ENCODE measurements at regions not wholly inside any gene's neighbourhood (a gene's known extent, or its start where the extent isn't known, plus 50 kb on each side); places are given as distances from the start of the nearest gene placed in this dataset.

DNA sequence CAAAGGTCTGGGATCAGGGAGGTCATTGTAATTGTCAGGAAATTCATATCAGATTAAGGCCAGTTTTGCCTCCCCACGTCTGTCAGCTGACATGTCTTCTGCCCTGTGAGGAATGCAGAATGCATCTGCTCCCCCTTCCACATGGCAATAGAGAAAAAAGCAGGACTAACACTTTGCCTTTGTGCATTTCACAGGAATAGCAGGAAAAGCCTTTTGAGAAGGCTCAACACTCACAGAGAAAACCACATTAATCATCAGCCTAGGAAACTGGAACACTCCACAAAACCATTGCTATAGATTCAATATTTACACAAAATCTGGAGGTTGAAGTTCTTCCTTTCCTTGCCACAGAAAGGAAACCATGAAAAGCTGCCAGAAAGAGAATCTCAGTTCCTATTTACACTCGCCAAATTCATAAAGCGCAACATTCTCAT is 165.2 kb upstream of the HES1 start:
- no peak for DNase-seq

DNA sequence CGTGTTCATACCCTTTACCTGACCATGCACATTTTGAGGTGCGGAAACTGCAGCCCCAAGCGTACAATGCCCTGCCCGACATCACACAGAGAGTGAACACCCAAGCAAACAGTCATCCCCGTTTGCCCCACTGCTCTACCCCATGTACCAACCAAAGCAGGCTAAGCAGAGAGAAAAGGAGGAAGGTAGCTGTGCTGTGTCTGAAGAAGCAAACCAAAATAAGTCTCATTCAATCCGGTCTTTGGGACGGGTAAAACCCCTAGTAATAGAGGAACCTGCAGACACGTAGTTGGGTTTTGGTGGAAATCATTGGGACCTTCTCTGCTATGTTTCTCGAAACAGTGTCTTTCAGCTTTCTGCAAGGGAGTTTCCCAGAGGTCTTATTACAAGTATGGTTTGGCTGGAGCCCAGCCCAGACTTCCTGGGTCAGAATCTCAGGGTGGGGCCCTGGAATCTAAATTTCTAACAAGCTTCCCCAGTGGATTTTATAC is 164.6 kb upstream of the HES1 start:
- no peak for DNase-seq

DNA sequence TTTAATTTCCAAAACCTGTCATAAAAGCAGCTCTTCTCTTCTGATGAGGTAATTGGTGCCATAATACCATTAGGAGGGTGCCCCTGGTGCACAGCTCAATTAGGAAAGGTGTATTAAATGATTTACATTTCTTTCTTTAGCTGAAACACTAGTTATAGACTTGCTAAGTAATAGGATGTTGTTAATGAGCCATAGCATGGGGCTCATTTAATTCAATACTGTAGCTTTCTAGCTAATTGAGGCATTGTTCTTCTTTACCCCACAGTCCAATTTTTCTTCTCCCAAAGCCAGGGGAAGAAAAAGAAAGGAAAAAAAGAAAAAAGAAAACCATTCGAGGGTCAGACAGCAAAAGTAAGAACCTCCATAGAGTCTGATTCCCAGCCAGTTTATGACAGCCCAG is 164.0 kb upstream of the HES1 start:
- DNase-seq = no peak

DNA sequence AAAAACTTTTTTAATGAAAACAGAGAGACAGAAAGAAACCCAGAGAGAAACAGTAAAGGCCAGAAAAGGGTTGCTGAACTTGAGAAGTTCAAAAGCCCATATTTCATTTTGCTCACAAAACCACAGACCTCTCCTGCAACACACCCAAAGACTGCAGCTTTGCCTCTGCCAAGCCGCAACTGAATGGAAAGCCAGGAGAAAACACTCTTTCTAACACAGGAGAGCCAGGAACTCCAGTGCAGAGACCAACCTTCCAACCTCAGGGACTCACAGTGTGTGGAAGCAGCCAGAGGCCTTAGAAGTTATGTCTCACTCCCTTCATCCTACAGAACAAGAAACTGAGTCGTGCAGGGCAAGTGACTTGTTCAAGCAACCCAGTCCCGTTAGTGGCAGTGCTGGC is 163.1 kb upstream of the HES1 start:
- DNase-seq = no peak

DNA sequence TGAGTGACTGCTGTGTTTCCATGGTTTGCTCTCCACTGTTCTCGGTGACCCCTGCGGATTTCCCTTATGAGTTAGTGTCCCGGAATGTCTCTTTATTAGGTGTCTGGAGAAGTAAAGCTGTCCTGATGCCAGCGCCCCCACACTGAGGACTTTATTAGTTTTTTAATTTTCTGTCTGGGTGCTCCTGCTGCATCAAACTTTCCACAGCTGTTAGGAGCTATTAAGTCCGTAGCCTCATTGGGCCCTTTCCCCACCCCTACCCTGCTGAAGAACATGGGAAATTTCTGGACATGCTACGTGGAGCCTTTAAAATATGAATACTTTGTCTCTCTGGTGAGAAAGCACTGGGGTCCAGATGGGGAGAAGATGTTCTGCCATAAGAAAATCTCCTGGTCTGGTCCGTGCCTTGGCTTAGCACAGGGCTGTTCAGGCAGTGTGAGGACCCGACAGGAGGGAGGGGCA is 161.7 kb upstream of the HES1 start:
- DNase-seq = no peak

DNA sequence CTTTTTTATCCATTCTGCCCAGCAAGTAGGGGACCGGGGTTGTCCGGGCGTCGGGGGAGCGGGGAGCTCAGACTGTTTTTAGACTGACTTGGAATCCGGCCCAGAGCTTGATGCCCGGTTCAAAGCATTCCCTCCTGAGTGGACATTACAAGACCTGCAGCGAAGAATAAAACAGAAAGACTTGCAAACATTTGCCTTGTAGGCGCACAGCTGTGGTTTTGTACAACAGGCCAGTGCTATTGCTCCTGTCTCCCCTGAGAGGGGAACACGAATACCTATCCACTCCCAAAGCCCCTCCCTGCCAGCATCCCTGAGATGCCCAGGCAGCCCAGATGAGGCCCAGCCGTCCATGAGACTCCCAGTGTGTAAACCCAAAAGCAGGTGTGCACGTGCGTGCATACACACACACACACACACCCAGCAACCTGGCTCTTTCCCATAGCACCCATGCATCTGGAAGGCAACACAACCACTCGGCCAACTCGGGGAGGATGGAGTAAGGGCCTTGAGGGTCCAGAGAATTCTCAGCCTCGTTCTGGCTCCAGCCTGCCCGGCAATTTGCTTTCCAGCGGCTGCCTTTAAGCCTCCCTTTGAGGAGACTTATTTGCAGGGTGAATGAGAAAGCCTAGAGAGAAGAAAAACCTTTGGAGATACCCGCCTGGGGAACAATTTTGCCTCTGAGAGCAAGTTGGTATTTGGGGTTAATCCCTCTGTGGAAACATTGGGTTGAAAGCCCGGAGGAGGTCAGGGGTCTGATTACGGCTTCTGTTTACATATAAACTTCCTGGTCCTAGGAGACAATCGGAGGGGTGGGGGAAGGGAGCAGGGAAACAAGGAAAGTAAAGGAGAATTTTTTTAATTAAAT is 161.0 kb upstream of the HES1 start:
- no peak for DNase-seq

DNA sequence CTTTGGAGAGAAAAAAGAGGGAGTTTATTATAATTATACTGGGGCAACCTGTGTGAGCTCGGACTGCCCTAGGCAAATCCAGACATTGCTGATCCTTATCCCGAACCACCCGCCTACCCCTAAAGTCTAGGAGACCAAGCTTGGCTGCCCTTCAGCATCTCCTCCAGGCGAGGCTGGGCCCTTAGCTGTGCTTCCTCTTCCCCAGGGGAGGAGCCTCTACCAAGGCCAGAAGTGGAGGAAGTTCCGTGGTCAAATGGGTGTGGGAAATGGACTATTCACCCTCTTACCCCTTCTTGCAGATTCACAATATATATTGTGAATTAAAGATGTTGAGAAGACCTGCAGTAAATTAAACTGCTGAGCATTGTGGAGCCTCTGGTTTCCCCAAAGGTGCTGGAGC is 158.3 kb upstream of the HES1 start:
- no peak for DNase-seq

DNA sequence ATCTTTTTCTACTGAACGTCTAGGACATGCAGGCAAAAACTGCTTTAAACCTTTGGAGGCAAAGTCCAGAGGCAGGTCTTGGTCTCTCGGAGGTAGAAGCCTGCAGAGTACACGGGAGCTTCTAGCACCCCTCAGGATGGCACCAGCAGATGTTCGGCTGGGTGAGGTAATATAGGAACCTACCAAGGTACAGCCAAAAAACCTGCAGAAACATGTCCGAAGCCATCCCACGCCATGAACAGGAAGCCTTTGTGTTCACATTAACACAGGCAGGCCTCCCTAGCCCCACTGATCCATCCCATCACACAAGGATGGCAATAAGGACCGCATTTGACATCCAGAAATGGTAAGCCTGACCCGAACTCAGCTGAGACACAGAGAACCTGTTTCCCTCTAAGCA is 157.9 kb upstream of the HES1 start:
- DNase-seq = no peak

DNA sequence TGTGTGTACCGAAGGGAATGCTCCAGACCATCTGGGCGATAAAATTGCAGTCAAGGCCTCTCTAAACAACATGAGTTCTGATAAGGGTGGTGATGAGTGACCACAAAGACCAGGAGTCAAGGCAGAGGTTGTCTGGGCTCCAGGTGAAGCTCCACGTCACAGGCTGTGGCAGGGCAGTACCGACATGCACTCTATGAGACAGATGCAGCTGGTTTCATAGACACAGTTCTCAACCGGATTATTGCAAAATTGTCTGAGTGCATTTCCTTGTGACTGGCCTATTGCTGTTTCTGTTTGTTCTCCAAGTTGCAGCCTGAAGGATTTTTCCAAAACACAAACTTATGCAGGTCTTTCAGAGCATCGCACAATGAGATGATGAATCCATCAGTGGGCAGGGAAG is 157.5 kb upstream of the HES1 start:
- no peak for DNase-seq

DNA sequence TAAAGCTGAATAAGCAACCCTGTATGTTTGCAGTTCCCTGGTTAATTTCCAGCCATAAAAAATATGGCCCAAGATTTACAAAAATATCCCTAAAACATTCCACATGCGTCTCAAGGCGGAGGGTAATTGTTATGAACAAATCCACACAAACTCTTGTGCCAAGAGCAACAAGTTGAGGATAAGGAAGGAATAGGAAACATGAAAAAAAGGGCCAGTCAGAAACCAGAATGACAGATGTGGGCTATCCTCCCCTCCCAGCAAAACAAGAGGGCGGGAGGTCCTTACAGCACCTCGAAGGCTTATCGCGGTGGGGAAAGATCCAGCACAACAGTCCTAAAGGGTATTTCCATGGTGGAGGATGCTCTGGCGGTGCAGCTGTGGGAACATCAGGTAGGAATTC is 155.6 kb upstream of the HES1 start:
- DNase-seq = no peak

DNA sequence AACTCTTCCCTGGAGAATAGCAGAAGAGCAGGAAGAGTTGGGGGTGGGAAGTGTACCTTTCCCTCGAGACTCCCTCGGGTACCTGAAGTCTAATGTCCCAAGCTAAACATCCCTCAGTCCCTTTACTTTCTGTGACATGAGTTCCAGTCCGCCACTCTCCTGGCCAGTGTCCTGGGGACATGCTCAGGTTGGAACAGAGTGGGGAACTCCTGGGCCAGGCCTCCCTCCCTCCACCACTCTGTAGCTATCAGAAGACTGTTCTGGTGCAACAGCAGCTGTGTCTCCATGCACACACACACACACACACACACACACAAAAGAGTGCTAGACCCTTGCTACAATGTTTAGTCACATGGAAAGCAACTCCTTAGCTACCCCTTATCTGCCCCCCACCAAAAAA is 155.0 kb upstream of the HES1 start:
- DNase-seq = no peak

DNA sequence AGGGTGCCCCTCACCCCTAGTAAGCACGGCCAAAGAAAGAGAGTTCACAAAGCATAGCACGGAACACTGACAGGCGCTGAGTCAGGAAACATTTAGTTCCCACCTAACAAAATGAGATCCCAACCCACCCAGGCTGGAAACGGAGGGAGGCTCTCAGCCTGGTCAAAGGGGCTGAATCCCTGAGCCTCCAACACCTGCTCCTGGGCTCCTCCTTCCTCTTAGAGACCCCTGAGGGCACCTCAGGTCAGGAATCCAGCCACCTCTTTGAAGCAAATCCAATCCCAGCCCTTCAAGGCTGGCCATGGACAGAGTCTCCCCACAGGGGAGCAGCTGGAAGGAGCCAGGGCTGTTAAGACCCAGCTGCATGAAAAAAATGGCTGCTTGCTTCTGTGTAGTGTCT is 154.4 kb upstream of the HES1 start:
- no peak for DNase-seq

DNA sequence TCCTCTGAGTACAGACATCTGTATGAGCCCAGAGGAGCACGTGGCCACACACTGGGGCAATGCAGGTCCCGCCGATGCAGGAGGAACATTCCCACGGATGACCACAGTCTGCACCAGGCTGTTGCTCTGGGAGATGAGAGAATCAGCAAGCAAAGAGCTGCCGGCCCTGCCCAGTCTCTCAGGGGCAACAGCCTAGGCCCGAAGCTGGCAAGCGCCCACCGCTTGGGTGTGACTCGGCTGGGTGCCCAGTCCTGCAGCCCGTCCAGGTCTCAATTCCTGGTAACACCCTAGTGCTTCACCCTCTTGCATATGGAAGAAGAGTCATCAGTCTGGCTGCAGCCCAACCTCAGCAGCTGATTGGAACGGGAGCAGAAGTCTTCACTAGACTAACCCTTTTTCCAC is 153.7 kb upstream of the HES1 start:
- DNase-seq = no peak

DNA sequence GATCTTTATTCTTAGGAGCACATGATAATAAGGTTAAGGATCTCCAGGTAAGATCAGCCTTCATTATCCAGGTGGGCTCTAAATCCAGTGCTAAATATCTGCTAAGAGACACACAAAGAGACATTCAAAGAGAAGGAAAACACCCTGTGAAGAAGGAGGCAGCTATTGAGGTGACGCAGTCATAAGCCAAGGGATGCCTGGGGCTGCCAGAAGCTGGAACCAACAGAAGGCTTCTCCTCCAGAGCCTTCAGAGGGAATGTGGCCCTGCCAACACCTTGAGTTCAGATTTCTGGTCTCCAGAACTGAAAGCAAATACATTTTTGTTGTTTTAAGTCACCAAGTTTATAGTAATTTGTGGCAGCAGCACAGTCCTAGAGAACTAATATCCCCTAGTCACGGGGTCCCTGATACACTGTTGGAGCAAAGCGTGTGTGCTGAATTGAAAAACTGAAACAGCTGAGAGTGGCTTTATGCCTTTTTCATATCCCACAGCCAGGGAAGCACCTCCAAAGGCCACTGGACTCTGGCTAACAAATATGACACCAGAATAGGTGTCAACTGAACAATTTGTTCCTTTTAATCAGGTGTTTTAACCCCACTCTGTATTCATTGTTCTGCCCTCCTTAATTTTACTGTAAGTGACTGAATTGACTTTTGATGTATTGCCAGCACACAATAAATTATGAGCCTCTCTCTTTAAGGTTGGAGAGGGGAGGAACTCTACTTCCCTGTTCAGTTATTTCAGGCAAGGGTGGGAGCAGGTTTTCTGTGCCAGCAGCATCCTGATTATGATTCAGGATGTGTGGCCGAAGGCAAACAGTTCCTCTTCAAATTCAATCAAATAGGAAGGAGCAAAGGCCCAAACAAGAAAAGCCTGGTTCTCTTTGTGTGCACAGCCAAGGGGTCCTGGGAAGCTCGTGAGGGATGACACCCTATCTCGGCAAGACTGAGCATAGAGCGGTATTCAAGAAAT is 151.8 kb upstream of the HES1 start:
- DNase-seq = no peak

DNA sequence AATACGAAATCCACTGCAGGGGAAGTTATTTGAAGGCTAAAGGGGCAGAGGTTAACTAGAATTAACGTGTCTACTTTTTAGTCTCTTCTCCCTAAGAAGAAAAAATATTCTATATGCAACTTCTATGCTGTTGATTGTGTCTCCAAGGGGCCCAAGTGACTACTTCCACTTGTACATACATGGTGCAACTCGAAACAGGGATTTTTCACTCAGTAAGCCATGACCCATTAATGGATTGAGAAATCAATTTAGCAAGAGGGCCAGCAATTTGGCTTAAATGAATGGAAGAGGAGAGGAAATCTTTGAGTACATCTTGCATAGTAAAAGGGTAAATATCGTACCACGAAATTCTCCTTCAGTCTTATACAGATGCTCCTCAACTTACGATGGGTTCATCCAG is 151.1 kb upstream of the HES1 start:
- no peak for DNase-seq

DNA sequence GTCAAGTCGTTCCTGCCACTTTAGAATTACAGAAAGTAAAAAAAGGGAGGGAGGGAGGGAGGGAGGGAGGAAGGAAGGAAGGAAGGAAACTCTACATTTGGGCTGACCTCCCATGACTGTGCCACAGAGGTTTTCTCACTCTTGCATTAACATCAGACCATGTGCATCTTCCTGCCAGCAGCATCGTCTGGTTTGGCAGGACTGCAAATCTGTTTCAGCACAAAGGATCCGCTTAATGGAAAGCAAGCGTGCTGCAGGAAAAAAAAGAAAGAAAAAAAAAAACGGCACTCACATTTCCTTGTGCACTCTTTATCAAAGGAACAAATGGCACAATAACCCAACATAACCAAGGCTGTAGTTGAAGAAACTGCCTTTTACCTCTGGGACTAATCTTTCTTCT is 148.8 kb upstream of the HES1 start:
- DNase-seq = no peak

DNA sequence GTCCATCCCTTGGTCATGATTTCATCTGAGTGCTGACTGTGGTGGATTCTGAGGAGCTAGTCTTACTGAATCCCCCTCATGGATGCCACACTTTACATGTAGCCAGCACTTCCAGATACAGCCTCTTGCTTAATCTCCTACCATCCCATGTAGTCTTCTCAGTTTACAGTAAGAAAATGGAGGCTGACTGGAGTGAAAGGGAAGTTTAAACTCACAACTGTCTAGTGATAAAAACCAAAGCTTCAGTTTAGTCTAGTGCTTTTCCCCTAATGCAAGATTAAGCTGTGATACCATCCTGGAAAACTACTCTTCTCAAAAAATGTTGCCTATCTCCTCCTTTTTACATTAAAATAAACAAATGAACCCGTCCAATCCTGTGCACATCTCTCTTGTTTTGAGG is 146.8 kb upstream of the HES1 start:
- no peak for DNase-seq

DNA sequence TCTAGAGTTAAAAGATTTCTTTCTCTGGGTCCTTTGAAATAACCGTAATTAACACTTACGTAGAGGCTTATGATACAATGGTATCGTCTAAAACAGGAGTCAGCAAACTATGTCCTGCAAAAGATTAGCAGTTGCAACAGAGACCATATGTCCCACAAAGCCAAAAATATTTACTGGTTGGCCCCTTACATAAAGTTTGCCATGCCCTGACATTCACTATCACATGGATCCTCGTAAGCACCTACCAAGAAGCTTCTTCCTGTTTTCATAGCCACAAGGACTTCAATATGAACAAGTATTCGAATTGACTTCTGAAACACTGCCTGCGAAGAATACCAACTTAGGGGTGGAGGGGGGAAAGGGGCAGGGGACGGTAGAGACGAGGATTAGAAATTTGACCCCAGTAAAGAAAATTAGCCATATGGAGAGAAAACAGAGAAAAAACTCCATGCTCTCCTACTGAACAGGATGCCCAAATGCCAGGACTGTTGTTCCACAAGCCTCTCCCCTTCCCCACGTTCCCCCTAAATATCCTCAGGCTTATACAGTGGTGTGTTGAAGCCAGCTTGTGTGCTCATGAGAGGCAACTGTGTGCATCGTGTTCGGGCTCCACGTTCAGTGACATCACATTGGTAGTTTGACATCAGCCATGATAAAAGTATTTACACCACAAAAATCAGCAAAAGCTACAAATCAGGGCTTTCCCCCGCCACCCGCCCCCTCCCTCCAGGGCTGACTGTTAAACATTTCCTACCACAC is 144.1 kb upstream of the HES1 start:
- no peak for DNase-seq

DNA sequence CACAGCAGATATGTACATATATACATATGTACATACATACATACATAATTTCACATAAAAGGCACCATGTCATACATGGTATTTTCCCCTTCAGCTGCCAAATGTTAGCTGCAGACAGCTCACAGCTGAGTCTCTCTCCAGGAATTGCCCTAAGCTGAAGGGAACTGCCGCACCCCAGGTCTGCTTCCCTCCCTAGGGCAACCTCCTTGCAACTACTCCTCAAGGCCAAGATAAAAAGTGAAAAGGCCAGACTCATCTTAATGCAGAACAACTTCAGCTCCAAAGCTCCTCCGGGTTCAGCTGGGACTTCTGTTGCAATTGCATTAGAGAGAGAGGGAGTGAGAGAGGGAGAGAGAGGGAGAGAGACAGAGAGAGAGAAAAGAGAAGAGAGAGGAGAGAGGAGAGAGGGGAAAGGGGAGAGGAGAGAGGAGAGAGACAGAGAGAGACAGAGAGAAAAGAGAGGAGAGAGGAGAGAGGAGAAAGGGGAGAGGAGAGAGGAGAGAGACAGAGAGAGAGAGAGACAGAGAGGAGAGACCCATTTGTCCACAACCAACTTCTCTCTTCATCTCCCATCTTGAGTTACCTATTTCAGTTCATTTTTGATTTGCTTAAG is 143.4 kb upstream of the HES1 start:
- no peak for DNase-seq

DNA sequence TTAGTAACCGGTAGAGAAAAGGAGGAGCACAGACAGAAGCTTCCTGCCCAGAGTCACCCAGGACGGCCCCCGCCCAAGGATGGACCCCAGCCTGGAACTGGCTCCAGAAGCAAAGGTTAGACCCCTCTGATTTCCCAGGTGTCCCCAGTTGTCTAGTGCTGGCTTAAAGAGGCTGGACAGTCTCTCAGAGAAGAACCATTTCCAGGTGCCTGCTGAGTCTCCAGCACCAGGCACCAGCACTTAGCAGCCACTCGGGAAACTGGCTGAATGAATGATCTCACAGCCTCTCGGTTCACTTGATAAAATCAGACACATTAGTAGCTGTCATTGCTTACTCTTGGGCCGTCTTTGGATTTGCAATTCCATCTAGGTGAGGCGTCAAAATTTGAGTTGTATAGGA is 139.7 kb upstream of the HES1 start:
- DNase-seq = no peak

DNA sequence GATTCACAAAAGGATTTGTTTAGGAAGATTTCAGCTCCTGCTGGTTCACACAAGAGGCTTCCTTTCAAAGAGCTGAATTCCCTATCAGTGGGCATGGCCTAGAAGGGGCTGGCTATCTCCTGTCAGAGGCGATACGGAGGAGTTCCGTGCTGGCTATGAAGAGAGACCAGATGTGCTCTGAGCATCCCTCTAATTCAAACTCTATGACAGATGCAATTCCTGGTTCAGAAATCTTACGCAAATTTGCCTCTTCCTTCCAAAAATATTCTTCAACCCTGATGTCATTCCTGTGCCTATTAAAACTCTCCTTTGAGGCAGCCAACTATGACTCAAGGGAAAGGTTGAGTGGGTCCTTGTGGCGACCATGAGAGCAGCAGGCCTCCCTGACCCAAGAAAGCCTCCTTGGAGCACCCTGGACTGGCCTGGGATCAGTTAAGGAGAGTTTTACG is 139.3 kb upstream of the HES1 start:
- DNase-seq = no peak
